ENCODE measurements at regions not wholly inside any gene's neighbourhood (a gene's known extent, or its start where the extent isn't known, plus 50 kb on each side); places are given as distances from the start of the nearest gene placed in this dataset.

- Histone ChIP-seq H3K27me3 (ENCODE audit: control insufficient read depth in 1 of 2, insufficient read depth in 2 of 2, low read length in 2 of 2) (no peaks in the 10 kb centered on the region), H3K4me3 (replicated peaks in 1 of 3; ENCODE audit: insufficient read depth in 1 of 3, low read depth in 2 of 3, low read length in 3 of 3) (peak overlapping the region in 1 of 3 experiments; percentile 44; a peak in 2 of 6 replicates), H3K9ac (ENCODE audit: insufficient read depth, low read depth, low read length) (no peak overlapping the region), H4K20me1 (ENCODE audit: insufficient read depth, low read length) (no peaks in the 10 kb centered on the region), H2AFZ (ENCODE audit: low read length) (no peak overlapping the region), H3K27ac (ENCODE audit: extremely low read length, insufficient read depth, low read length) (no peak overlapping the region), H3K9me3 (ENCODE audit: low read length) (no peaks in the 10 kb centered on the region), H3K4me1 (ENCODE audit: insufficient read depth, low read length) (0 out of 2 replicates have a peak, but pooled peaks cover 10% of the 10 kb centered on the region), H3K4me2 (ENCODE audit: low read depth, low read length) (peak overlapping the region; percentile 41), H3K79me2 (ENCODE audit: insufficient read depth, low read length) (no peaks in the 10 kb centered on the region), H3K36me3 (replicated peaks in 1 of 2; ENCODE audit: control insufficient read depth in 1 of 2, insufficient read depth in 2 of 2, low read length in 2 of 2) (no peaks in the 10 kb centered on the region)
- POLR2A ChIA-PET, result no interaction called here
- no TSS peak for BruUV-seq (replicated peaks)
- intact Hi-C loops (cut with micrococcal nuclease; ENCODE audit: unreplicated experiment) (loop anchor here (1.0 kb wide), 2 partner anchors 230 to 378 kb away; partner anchors contain the start of gene RAP2C), in situ Hi-C loops (cut with HindIII; ENCODE audit: extremely low pct_ligation_motif_present, low pct_unique_long_range_greater_than_20kb) (loop anchor here (10.0 kb wide), 1 partner anchor 794 kb away; no protein-coding TSS in a partner anchor)
- 58% methylated on average over 12 of the region's 24 CpGs for WGBS (ENCODE audit: low lambda C conversion rate)
- CTCF ChIA-PET (ENCODE audit: low intra/inter-chr PET ratio, low total read pairs), result interaction anchor here (1.1 kb wide), 1 partner anchor 230 kb away, joined by 3 read pairs; no protein-coding TSS in a partner anchor
- no peak for FAIRE-seq
- no peak for DNase-seq (ENCODE audit: low spot score)
- ATAC-seq, result peak; percentile 63
- TF ChIP-seq SRY (CRISPR knock-in tag; IDR thresholded peaks at IDR 0.05), result no peak
- TF ChIP-seq ZFY (CRISPR knock-in tag; IDR thresholded peaks at IDR 0.05), result 0 out of 2 replicates have a peak, but pooled peaks have one; percentile 20
- TF ChIP-seq FLYWCH1 (CRISPR knock-in tag; IDR thresholded peaks at IDR 0.05), result no peak
- 0 out of 2 replicates have a peak, but pooled peaks have one; percentile 30 for TF ChIP-seq ZFX (CRISPR knock-in tag; IDR thresholded peaks at IDR 0.05; ENCODE audit: low read depth)
These were observed 182.2 kb upstream of the STK26 start for GRCh38 chrX:131840799-131841495.

- in situ Hi-C loops (cut with HindIII; ENCODE audit: extremely low pct_ligation_motif_present, low pct_unique_long_range_greater_than_20kb) (loop anchor here (10.0 kb wide), 1 partner anchor 793 kb away; no protein-coding TSS in a partner anchor), intact Hi-C loops (cut with micrococcal nuclease; ENCODE audit: unreplicated experiment) (loop anchor here (1.0 kb wide), 2 partner anchors 230 to 378 kb away; partner anchors contain the start of gene RAP2C)
- Histone ChIP-seq H3K27ac (ENCODE audit: extremely low read length, insufficient read depth, low read length) (no peak overlapping the region), H3K4me1 (ENCODE audit: insufficient read depth, low read length) (0 out of 2 replicates have a peak, but pooled peaks cover 10% of the 10 kb centered on the region), H4K20me1 (ENCODE audit: insufficient read depth, low read length) (no peaks in the 10 kb centered on the region), H3K9ac (ENCODE audit: insufficient read depth, low read depth, low read length) (no peak overlapping the region), H3K36me3 (replicated peaks in 1 of 2; ENCODE audit: control insufficient read depth in 1 of 2, insufficient read depth in 2 of 2, low read length in 2 of 2) (no peaks in the 10 kb centered on the region), H3K9me3 (ENCODE audit: low read length) (no peaks in the 10 kb centered on the region), H2AFZ (ENCODE audit: low read length) (no peak overlapping the region), H3K27me3 (ENCODE audit: control insufficient read depth in 1 of 2, insufficient read depth in 2 of 2, low read length in 2 of 2) (no peaks in the 10 kb centered on the region), H3K4me2 (ENCODE audit: low read depth, low read length) (peak overlapping the region; percentile 41), H3K79me2 (ENCODE audit: insufficient read depth, low read length) (no peaks in the 10 kb centered on the region), H3K4me3 (replicated peaks in 1 of 3; ENCODE audit: insufficient read depth in 1 of 3, low read depth in 2 of 3, low read length in 3 of 3) (peak overlapping the region in 1 of 3 experiments; percentile 44; a peak in 1 of 6 replicates)
- peak; percentile 50 for DNase-seq (ENCODE audit: low spot score)
- no TSS peak for BruUV-seq (replicated peaks)
- 55% methylated on average over 25 of the region's 31 CpGs for WGBS (ENCODE audit: low lambda C conversion rate)
- peak; percentile 49 for FAIRE-seq
- TF ChIP-seq CTCF (CRISPR knock-in tag; IDR thresholded peaks at IDR 0.05) (peak; percentile 84), STAG1 (CRISPR knock-in tag; IDR thresholded peaks at IDR 0.05) (peak; percentile 83), RAD21 (CRISPR knock-in tag; IDR thresholded peaks at IDR 0.05) (peak; percentile 56; the same call in 1 of the 2 replicates), ZNF768 (CRISPR knock-in tag; IDR thresholded peaks at IDR 0.05) (peak; percentile 98), ZNF841 (CRISPR knock-in tag; IDR thresholded peaks at IDR 0.05; ENCODE audit: borderline replicate concordance) (no peak), ZMYM3 (CRISPR knock-in tag; IDR thresholded peaks at IDR 0.05) (peak; percentile 87), ZNF329 (CRISPR knock-in tag; IDR thresholded peaks at IDR 0.05; ENCODE audit: low read depth) (no peak), SMC3 (IDR thresholded peaks at IDR 0.05; ENCODE audit: low read length) (peak; percentile 57)
- ChIA-PET CTCF (ENCODE audit: low intra/inter-chr PET ratio, low total read pairs) (interaction anchor here (1.1 kb wide), 1 partner anchor 229 kb away, joined by 3 read pairs; no protein-coding TSS in a partner anchor), POLR2A (no interaction called here)
- ATAC-seq, result peak; percentile 94
These were observed 181.3 kb upstream of the STK26 start for GRCh38 chrX:131841496-131842437.

Measured in HepG2 (cell line).